SU-DHL-6 (cell line): ENCODE measurements at regions not wholly inside any gene's neighbourhood (a gene's known extent, or its start where the extent isn't known, plus 50 kb on each side); places are given as distances from the start of the nearest gene placed in this dataset.

Experiments
- H2AFZ ChIP-seq: fragments of 200-600 bp; sonication (generic); 2 replicates; pipeline ENCODE4 v1.6.1; 2014; ENCODE audit warnings: low read depth, mild to moderate bottlenecking, moderate library complexity, mixed read lengths, antibody characterized with exemption, low read length; ENCODE audit not compliant: severe bottlenecking
- H3F3A ChIP-seq: fragments of 200-600 bp; shearing (Covaris generic); 2 replicates; pipeline ENCODE4 v1.6.0; 2016; ENCODE audit warnings: antibody characterized with exemption, mild to moderate bottlenecking; ENCODE audit not compliant: insufficient read depth
- H3K27ac ChIP-seq: fragments of 200-600 bp; sonication (generic); 2 replicates; pipeline ENCODE4 v1.5.1; 2016; ENCODE audit warnings: low read depth, mild to moderate bottlenecking, low read length, moderate library complexity, mixed read lengths
- H3K27me3 ChIP-seq: fragments of 200-600 bp; sonication (generic), shearing (Covaris generic); 2 replicates; pipeline ENCODE4 v1.6.0; 2014; ENCODE audit warnings: mild to moderate bottlenecking, low read length
- H3K36me3 ChIP-seq: fragments of 200-600 bp; sonication (generic); 2 replicates; pipeline ENCODE4 v1.6.1; 2014; ENCODE audit warnings: mild to moderate bottlenecking, low read length, mixed read lengths
- H3K4me2 ChIP-seq: fragments of 300-600, 200-600 bp; shearing (Covaris generic), sonication (generic); 2 replicates; pipeline ENCODE4 v1.6.0; 2014; ENCODE audit warnings: low read length, low read depth, mild to moderate bottlenecking; ENCODE audit not compliant: poor library complexity, severe bottlenecking
- H3K4me3 ChIP-seq: fragments of 200-600 bp; sonication (generic); 2 replicates; pipeline ENCODE4 v1.5.1; 2014; ENCODE audit warnings: antibody characterized with exemption, low read length, mild to moderate bottlenecking, mixed read lengths; ENCODE audit not compliant: insufficient read depth, poor library complexity, severe bottlenecking
- H3K79me2 ChIP-seq: fragments of 200-600 bp; sonication (generic); 2 replicates; pipeline ENCODE4 v1.6.1; 2014; ENCODE audit warnings: mild to moderate bottlenecking, low read length, moderate library complexity; ENCODE audit not compliant: insufficient read depth
- H3K9ac ChIP-seq: fragments of 200-600 bp; sonication (generic); 2 replicates; pipeline ENCODE4 v1.7.0; 2014; ENCODE audit warnings: mild to moderate bottlenecking, low read length
- H3K9me2 ChIP-seq: fragments of 200-600 bp; sonication (generic); replicated peaks from 2 replicates; pipeline ENCODE4 v1.6.1; 2014; ENCODE audit warnings: low read length; ENCODE audit not compliant: insufficient read depth
- H3K9me3 ChIP-seq: fragments of 200-600 bp; sonication (generic); 2 replicates; pipeline ENCODE4 v1.6.1; 2014; ENCODE audit warnings: low read length, mixed read lengths; ENCODE audit not compliant: insufficient read depth
- H4K20me1 ChIP-seq: fragments of 200-600 bp; sonication (generic); 2 replicates; pipeline ENCODE4 v1.6.1; 2014; ENCODE audit warnings: low read depth, mild to moderate bottlenecking, antibody characterized with exemption, low read length, moderate library complexity, mixed read lengths
- EZH2phosphoT487 ChIP-seq: fragments of 200-600 bp; sonication (generic), shearing (Covaris generic); conservative IDR thresholded peaks from 2 replicates; pipeline ENCODE4 v1.6.1; 2018; ENCODE audit warnings: mild to moderate bottlenecking, antibody characterized with exemption, low read length, moderate library complexity, mixed read lengths
- TF ChIP-seq, protein P1 (sequence below): fragments of 200-600 bp; sonication (generic); IDR thresholded peaks from one replicate; pipeline ENCODE4 v1.5.1; 2017; ENCODE audit warnings: antibody characterized with exemption, mild to moderate bottlenecking, low read length, moderate library complexity; ENCODE audit not compliant: insufficient read depth, poor library complexity, severe bottlenecking

DNA sequence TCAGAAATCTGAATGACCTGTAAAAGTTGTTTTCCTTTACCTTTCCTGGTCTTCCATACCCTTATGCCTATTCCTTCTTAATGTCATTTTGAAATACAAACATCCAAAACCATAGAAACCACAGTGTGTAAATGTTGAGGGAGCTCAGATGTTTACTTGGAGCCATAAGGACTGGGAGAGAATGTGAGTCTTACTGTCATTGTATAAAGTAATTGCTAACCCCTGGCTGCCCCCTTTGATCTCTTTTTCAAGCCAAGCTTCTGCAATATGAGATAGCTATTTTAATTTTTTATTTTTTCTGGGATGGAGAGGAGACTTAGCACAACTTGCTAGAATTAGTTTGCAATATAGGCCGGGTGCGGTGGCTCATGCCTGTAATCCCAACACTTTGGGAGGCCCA lies 124.4 kb upstream of the AKIRIN2 start:
- Histone ChIP-seq H3K4me2 (peak overlapping the region; percentile 40), H3K36me3 (no peaks in the 10 kb centered on the region), H3K9me2 (no peaks in the 10 kb centered on the region), H3K9ac (peak overlapping the region; percentile 35), H4K20me1 (no peaks in the 10 kb centered on the region), H3F3A (peaks cover 42% of the 10 kb centered on the region), H2AFZ (peak overlapping the region; percentile 52), H3K27ac (peak overlapping the region; percentile 90), H3K4me3 (peak overlapping the region; percentile 6), H3K79me2 (no peaks in the 10 kb centered on the region), H3K9me3 (no peaks in the 10 kb centered on the region), H3K27me3 (no peaks in the 10 kb centered on the region)
- no peak for TF ChIP-seq EZH2phosphoT487
- TF ChIP-seq, protein P1, sequence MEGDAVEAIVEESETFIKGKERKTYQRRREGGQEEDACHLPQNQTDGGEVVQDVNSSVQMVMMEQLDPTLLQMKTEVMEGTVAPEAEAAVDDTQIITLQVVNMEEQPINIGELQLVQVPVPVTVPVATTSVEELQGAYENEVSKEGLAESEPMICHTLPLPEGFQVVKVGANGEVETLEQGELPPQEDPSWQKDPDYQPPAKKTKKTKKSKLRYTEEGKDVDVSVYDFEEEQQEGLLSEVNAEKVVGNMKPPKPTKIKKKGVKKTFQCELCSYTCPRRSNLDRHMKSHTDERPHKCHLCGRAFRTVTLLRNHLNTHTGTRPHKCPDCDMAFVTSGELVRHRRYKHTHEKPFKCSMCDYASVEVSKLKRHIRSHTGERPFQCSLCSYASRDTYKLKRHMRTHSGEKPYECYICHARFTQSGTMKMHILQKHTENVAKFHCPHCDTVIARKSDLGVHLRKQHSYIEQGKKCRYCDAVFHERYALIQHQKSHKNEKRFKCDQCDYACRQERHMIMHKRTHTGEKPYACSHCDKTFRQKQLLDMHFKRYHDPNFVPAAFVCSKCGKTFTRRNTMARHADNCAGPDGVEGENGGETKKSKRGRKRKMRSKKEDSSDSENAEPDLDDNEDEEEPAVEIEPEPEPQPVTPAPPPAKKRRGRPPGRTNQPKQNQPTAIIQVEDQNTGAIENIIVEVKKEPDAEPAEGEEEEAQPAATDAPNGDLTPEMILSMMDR: no peak

DNA sequence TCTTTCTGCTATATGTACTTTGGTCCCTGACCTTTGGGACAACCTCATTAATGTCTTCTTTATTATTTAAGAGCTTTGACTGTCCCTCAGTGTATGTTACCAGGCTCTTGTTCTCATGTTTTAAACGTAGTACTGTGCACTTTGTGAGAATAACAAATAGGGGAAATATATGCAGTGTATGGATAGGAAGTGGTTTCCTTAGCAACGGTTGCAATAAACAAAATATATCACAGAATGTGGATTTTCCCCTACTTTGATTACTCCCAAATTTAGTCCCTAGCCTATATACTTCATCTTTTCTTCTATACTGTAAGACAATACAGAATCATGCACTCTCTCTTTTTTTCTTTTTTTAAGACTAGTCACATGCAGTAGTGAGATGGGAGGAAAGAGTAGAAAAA lies 123.8 kb upstream of the AKIRIN2 start:
- Histone ChIP-seq H3K36me3 (no peaks in the 10 kb centered on the region), H3K27me3 (no peaks in the 10 kb centered on the region), H3K79me2 (no peaks in the 10 kb centered on the region), H3F3A (peaks cover 36% of the 10 kb centered on the region), H4K20me1 (no peaks in the 10 kb centered on the region), H3K9me3 (no peaks in the 10 kb centered on the region), H3K9me2 (no peaks in the 10 kb centered on the region), H3K27ac (peak overlapping the region; percentile 90), H3K4me3 (peak overlapping the region; percentile 6), H3K9ac (peak overlapping the region; percentile 35), H2AFZ (peak overlapping the region; percentile 52), H3K4me2 (peak overlapping the region; percentile 40)
- TF ChIP-seq EZH2phosphoT487: no peak
- TF ChIP-seq, protein P1: no peak

DNA sequence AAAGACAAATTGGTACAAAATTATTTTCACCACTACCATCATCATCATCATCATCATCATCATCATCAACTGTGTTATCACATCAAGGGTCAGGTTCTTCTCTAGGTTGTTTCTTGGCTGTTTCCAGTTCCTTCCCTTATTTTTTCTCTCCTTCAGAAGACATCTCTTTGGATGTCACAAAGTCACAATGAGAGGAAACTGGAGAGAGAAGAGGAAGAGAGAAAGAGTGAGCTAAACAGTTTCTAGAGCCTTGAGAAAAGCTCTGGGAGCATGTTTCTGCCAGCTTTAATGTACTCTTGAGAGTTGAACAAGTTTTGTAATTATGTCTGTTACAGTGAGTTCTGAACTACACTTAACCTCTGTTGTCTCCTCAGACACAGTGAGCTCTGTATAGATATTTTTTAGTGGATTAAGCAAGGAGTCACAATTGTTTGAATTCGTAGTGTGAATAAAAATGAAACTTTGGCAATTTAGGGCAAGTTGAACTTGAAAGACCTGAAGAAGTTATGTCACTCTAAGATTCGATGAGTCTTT lies 123.0 kb upstream of the AKIRIN2 start:
- H3K9me3 ChIP-seq: no peaks in the 10 kb centered on the region
- H2AFZ ChIP-seq: peak overlapping the region; percentile 52
- TF ChIP-seq, protein P1: no peak
- TF ChIP-seq EZH2phosphoT487: no peak
- peak overlapping the region; percentile 40 for H3K4me2 ChIP-seq
- H3K9ac ChIP-seq: peak overlapping the region; percentile 35; the same call in 1 of the 2 replicates
- H3K79me2 ChIP-seq: no peaks in the 10 kb centered on the region
- no peaks in the 10 kb centered on the region for H4K20me1 ChIP-seq
- H3K27ac ChIP-seq: peak overlapping the region; percentile 90
- H3F3A ChIP-seq: peaks cover 29% of the 10 kb centered on the region
- no peak overlapping the region for H3K4me3 ChIP-seq
- no peaks in the 10 kb centered on the region for H3K9me2 ChIP-seq
- no peaks in the 10 kb centered on the region for H3K27me3 ChIP-seq
- H3K36me3 ChIP-seq: no peaks in the 10 kb centered on the region

DNA sequence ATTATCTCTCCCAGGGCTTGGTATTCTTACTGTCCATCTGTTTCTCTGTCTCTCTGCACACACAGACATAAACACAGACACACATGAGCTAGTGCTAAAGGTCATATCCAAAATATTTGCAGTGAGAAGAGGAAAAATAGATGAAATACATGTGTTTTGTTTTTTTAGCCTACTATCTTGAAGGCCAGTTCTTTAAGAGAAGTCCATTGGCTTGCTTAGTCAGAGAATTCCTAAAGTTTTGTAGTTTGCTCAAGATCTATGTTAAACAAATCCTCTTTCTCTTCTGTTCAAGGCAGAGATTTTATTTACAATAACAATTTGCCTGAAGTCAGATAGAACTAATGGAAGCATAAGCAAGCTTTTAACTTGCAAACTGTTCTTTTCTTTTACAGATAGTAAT lies 120.0 kb upstream of the AKIRIN2 start:
- Histone ChIP-seq H3F3A (peaks cover 25% of the 10 kb centered on the region), H3K4me3 (no peak overlapping the region), H2AFZ (no peak overlapping the region), H3K36me3 (no peaks in the 10 kb centered on the region), H3K9me2 (no peaks in the 10 kb centered on the region), H3K27ac (no peak overlapping the region), H3K4me2 (no peak overlapping the region), H4K20me1 (no peaks in the 10 kb centered on the region), H3K79me2 (no peaks in the 10 kb centered on the region), H3K9ac (no peak overlapping the region), H3K9me3 (no peaks in the 10 kb centered on the region), H3K27me3 (no peaks in the 10 kb centered on the region)
- TF ChIP-seq EZH2phosphoT487: no peak
- TF ChIP-seq, protein P1: no peak
